DMS79 treated with DMSO at 0.1 percent for 48 hours (cell line): ENCODE measurements at regions not wholly inside any gene's neighbourhood (a gene's known extent, or its start where the extent isn't known, plus 50 kb on each side); places are given as distances from the start of the nearest gene placed in this dataset.

Experiments
- DNase-seq: peaks from one replicate; lab custom pipeline; 2025; lab: John Stamatoyannopoulos, UW

GRCh38 chr2:118321432-118322105 is 233.3 kb downstream of the INSIG2 start:
- DNase-seq, result no peak

DNA sequence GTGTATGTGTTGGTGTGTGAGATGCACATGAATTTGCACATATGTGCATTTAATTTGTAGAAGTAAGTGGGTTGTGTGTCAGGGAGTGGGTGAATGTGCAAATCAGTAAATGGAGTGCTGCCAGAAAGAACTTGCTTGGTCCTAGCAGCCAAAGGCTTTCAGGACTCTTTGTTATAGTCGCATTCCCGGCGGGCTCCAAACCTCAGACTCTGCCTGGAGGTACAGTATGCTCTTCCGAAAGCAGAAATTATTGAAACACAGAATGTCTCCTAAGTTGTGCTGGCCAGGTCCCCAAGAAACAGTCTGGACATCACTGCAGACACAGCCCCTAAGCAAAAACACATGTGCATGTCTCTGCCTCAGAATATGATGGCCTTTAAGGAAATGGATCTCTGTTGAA is 232.4 kb downstream of the INSIG2 start:
- DNase-seq, result no peak

- DNase-seq, result no peak
Measured at GRCh38 chr2:118320196-118320595, 231.9 kb downstream of the INSIG2 start.

- DNase-seq, result no peak
Measured at GRCh38 chr2:118319271-118319684, 231.0 kb downstream of the INSIG2 start.

DNA sequence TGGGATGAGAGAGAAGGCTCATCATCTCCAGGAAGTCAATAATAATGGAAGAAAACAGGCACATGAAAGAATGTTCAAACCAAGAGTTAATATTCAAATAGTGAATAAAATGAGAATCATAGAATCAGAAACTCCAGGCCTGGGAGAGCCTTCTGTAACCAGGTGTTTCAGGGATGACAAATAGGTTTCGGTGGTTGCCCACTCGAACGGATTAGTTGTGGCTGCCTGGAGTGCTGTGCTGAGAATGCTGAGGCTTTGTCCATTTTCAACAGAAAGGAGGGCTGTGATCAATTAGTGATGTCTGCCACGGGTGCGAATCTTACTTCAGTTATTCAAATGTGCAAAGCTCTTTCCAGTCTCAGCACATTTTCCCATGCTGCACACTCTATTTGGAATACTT is 227.3 kb downstream of the INSIG2 start:
- DNase-seq, result no peak

DNA sequence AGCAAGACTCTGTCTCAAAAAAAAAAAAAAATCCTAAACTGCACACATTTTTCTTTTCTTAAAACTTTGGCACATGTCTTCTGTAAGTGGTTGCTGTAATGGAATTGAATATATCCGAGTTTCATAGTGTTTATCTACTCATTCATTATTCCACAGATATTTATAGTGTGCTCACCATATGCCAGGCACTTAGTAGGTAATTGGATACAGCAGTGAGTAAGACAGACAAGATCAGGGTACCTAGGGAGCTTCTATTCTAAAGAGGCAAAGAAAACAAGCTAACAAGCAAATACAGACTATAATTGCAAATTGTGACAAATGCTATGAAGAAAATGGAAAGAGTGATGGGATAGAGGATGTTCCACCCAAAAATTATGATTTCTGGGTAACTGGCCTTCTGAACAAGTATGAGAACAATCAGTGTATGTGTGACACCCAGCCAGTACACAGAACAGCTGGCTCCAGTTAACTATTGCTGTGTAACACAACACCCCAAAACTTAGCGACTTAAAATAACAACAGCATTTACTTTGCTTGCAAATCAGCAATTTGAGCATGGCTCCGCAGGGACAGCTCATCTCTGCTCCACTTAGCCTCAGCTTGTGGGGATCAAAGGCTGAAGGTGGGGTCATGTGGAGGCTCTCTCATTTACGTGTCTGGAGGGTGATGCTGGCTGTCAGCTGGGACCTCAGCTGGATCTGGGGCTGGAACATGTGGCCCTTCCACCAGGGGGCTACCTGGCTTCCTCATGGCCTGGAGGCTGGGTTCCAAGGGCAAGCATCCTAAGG is 224.9 kb downstream of the INSIG2 start:
- DNase-seq, result no peak

GRCh38 chr2:118310681-118311429 is 222.6 kb downstream of the INSIG2 start:
- peak; percentile 41 for DNase-seq

- peak; percentile 41 for DNase-seq
Measured at GRCh38 chr2:118309946-118310680, 221.8 kb downstream of the INSIG2 start.

GRCh38 chr2:118309257-118309945 is 221.1 kb downstream of the INSIG2 start:
- DNase-seq, result no peak

DNA sequence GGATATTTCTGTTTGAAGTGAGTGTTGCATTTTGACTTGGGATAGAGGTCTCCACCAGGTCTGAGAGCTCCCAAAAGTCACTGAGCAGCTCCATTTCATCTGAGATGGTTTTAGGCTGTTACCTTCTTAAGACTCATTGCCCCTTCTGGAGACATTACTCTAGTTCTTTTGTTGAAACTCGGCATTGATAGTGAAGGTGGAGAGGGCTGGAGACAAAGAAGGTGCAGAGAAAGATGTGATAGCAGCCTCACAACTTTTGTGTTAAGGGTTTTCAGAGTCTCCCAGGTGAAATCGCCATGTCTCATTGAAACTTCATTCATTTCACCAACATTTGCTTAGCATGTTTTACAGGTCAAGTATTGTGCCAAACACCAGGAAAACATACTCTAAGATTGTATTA is 219.6 kb downstream of the INSIG2 start:
- DNase-seq, result no peak

DNA sequence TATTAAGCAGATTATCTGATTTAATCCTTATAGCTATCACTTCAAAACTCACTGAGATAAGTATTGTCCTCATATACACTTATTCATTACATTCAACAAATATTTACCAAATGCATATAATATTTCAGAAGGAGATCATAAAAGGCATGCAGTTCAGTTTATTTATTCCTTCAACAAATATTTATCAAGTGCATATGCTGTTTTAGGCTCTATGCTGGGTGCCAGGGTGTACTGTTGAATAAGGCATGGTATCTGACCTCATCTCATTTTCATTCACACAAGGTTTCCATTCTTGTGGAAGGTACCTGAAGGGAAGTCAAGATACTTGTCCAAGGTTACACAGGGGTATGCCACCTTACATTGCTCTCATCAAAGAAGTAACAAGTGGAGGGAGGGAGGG is 213.0 kb downstream of the INSIG2 start:
- DNase-seq, result no peak

DNA sequence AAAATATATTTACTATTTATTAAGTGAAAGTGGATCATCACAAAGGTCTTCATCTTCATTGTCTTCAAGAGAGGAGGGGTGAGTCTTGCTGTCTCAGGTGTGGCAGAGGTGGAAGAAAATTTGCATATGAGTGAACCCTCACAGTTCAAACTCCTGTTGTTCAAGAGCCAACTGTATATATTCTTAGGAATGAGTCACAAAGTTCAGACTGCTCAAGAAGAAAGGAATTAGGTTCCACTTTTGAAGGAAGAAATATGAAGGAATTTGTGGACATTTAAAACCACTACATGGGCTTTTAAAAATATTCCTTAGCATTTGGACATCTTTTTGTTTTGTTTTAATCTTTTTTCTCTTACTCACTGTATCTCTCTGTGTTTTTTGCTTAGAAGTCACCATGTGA is 212.6 kb downstream of the INSIG2 start:
- DNase-seq, result no peak

GRCh38 chr2:118296663-118297062 is 208.4 kb downstream of the INSIG2 start:
- no peak for DNase-seq

GRCh38 chr2:118295592-118296390 is 207.5 kb downstream of the INSIG2 start:
- no peak for DNase-seq

GRCh38 chr2:118294063-118294462 is 205.8 kb downstream of the INSIG2 start:
- DNase-seq, result no peak

DNA sequence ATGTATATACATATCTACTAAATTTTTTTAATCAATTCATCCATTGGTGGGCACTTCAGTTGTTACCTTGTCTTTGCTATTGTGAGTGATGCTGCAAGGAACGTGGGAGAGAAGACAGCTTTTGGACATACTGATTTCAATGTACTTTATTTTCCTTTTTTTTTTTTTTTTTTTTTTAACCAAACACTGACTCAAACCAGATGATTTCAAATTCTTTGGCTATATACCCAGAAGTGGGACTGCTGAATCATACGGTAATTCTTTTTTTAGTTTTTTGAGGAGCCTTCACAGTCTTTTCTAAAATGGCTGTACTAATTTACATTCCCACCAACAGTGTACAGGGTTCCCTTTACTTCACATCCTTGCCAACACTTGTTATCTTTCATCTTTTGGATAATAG is 204.7 kb downstream of the INSIG2 start:
- no peak for DNase-seq

- DNase-seq, result no peak
Measured at GRCh38 chr2:118291251-118291880, 203.1 kb downstream of the INSIG2 start.

GRCh38 chr2:118290411-118291250 is 202.4 kb downstream of the INSIG2 start:
- no peak for DNase-seq

DNA sequence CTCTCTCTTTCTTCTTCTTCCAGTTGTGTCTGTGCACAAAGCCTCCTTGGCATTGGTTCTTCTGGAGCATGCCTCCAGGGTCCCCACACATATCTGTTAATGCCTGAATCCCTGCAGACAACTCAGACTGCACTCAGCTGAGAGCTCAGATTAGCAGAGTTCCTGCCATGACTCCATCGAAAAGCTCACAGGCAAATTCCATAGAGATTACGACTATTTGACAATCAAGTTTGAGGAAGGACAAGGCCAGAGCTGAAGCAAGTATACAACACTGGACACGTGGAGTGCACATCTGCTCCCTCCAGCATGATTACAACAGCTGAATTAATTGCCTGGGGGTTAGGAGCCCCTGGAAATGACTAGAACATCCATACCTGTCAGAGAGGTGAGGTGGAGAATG is 190.7 kb downstream of the INSIG2 start:
- DNase-seq, result no peak
